ENCODE measurements at regions not wholly inside any gene's neighbourhood (a gene's known extent, or its start where the extent isn't known, plus 50 kb on each side); places are given as distances from the start of the nearest gene placed in this dataset.

DNA sequence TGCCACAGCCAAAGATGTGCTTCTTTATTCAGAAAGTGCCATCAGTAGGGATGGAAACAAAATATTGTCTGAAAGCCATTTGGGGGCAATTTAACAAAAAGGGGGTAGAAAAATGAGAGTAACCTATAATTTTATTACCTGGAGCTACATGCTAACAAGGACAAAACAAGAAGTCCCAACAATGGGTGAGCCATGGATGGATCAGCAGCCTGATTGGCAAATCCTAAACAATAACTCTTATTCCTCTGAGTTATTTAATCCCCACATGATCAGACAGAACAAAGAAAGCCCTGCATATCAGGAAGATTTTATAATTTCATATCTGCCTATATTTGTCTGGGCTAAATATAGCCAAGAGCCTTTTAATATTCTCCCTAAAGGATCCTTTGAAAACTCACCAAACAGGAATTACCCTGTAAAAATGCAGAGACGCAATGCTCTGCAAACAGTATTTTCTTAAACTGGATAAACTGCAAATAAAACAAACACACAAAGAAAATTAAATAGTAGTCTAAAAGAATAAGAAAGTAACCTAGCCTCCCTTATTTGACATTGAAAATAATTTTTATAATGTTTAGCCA lies 483.4 kb downstream of the ZNF608 start:
- TF ChIP-seq CHD1 (IDR thresholded peaks at IDR 0.05; ENCODE audit: low read length): no peak
- no peak for TF ChIP-seq STAT5B (CRISPR knock-in tag; IDR thresholded peaks at IDR 0.05)
- no peak for TF ChIP-seq MAZ (CRISPR knock-in tag; conservative IDR thresholded peaks at IDR 0.05 in 1 of 2, IDR thresholded peaks at IDR 0.05 in 1 of 2)

Data from K562 (cell line).